Panc1 (cell line): ENCODE measurements at regions not wholly inside any gene's neighbourhood (a gene's known extent, or its start where the extent isn't known, plus 50 kb on each side); places are given as distances from the start of the nearest gene placed in this dataset.

Experiments
- ATAC-seq: fragments of 200-7000 bp; cut with Tn5 transposase; 2 replicates; pipeline ENCODE4 v1.9.1; 2020; ENCODE audit warnings: mild to moderate bottlenecking, moderate library complexity
- BruUV-seq: library from RNA; stranded (reverse); fragments of 400-500 nt; replicated peaks from 2 replicates; lab custom pipeline; 2021; lab: Mats Ljungman, UMichigan
- CTCF ChIA-PET: fragments of 300-600 bp; sonication (Branson Sonifier 250); formaldehyde crosslinking; loops from one replicate; lab custom pipeline; 2022; ENCODE audit warnings: antibody characterized with exemption; lab: Charles Lee
- POLR2A ChIA-PET: fragments of 300-600 bp; sonication (Branson Sonifier 250); formaldehyde crosslinking; loops from one replicate; lab custom pipeline; 2022; ENCODE audit warnings: antibody characterized with exemption; lab: Charles Lee
- DNase-seq: peaks from one replicate; pipeline ENCODE4 v3.0.0-alpha.2; 2010; ENCODE audit warnings: low read depth, low spot score
- H3K27ac ChIP-seq: 2 replicates; pipeline ENCODE4 v1.5.1; 2011; ENCODE audit warnings: mild to moderate bottlenecking, low read length, inconsistent platforms
- H3K27me3 ChIP-seq: fragments of 200-500 bp; sonication (Bioruptor generic); 2 replicates; pipeline ENCODE4 v1.6.0; 2014; ENCODE audit warnings: low read length, inconsistent platforms; ENCODE audit not compliant: control insufficient read depth, insufficient read depth
- H3K36me3 ChIP-seq: fragments of 200-500 bp; sonication (Bioruptor generic); 2 replicates; pipeline ENCODE4 v1.5.1; 2014; ENCODE audit warnings: inconsistent platforms, mild to moderate bottlenecking, low read length, moderate library complexity; ENCODE audit not compliant: control insufficient read depth, insufficient read depth
- H3K4me1 ChIP-seq: 2 replicates; pipeline ENCODE4 v1.5.1; 2011; ENCODE audit warnings: inconsistent platforms, mild to moderate bottlenecking, low read length, moderate library complexity; ENCODE audit not compliant: control insufficient read depth, insufficient read depth
- H3K4me3 ChIP-seq, 2 experiments: 2 replicates each; pipeline ENCODE4 v1.5.1; 2011 to 2012; ENCODE audit warnings: low read depth in 2 of 2, low read length in 2 of 2, mild to moderate bottlenecking in 2 of 2, inconsistent platforms in 1 of 2, moderate library complexity in 1 of 2
- H3K9me3 ChIP-seq: fragments of 200-500 bp; sonication (Bioruptor generic); 2 replicates; pipeline ENCODE4 v1.5.1; 2014; ENCODE audit warnings: low read depth, mild to moderate bottlenecking, inconsistent platforms, low read length, moderate library complexity; ENCODE audit not compliant: control insufficient read depth, insufficient read depth
- POLR2AphosphoS5 ChIP-seq: IDR thresholded peaks from 2 replicates; pipeline ENCODE4 v1.6.1; 2012; ENCODE audit warnings: mild to moderate bottlenecking, low read depth, low read length, moderate library complexity
- SIN3A ChIP-seq: IDR thresholded peaks from 2 replicates; pipeline ENCODE4 v1.6.1; 2012; ENCODE audit warnings: low read depth, mild to moderate bottlenecking, low read length, moderate library complexity, borderline replicate concordance; ENCODE audit not compliant: insufficient read depth
- TCF7L2 ChIP-seq: IDR thresholded peaks from 2 replicates; pipeline ENCODE4 v1.6.1; 2011; ENCODE audit warnings: mild to moderate bottlenecking, low read depth, low read length, inconsistent platforms
- in situ Hi-C: cut with HindIII; loops from 2 replicates; pipeline ENCODE4 v1.10.0; 2016; ENCODE audit warnings: low sequenced_read_pairs, low pct_unique_long_range_greater_than_20kb
- intact Hi-C: fragments of 100-400 bp; cut with micrococcal nuclease; formaldehyde crosslinking; loops from one replicate; pipeline ENCODE4 v1.10.0; 2022; ENCODE audit not compliant: unreplicated experiment
- TF ChIP-seq, protein P1 (sequence below), 2 experiments: IDR thresholded peaks; 2 replicates each; pipeline ENCODE4 v1.6.1; 2011 to 2012; ENCODE audit warnings: low read depth in 2 of 2, control low read depth in 1 of 2, low read length in 1 of 2, mild to moderate bottlenecking in 1 of 2, moderate library complexity in 1 of 2; ENCODE audit not compliant: insufficient read depth in 1 of 2
- TF ChIP-seq, protein P2 (sequence below): fragments of 450-650 bp; IDR thresholded peaks from 2 replicates; pipeline ENCODE4 v1.5.1; 2017; ENCODE audit warnings: mild to moderate bottlenecking

DNA sequence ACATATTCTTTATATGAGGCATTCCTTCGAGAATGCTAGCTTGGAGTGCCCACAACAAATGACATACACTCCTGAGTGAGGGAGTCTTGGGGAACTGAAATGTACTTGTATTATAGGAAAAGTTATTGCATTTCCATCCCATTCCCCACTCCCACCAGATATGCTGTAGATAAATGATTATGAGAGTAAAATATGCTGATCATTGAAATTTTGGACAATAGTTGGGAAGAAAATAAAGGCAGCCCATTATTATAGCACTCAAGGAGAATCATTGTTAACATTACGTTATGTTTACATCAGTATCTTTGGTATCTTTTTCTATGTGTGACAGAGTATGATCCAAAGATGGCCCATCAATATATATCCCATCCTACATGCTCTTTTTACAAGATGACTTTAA, 194.4 kb downstream of the GATA3 start:
- no peak for ATAC-seq
- Histone ChIP-seq H3K4me1 (no peaks in the 10 kb centered on the region), H3K27ac (no peak overlapping the region), H3K27me3 (no peaks in the 10 kb centered on the region), H3K4me3 (no peak overlapping the region), H3K9me3 (no peaks in the 10 kb centered on the region), H3K36me3 (no peaks in the 10 kb centered on the region)
- POLR2A ChIA-PET: no interaction called here
- CTCF ChIA-PET: no interaction called here
- no TSS peak for BruUV-seq
- in situ Hi-C loops (no loop called here), intact Hi-C loops (no loop called here)
- no peak for DNase-seq
- TF ChIP-seq, protein P1, sequence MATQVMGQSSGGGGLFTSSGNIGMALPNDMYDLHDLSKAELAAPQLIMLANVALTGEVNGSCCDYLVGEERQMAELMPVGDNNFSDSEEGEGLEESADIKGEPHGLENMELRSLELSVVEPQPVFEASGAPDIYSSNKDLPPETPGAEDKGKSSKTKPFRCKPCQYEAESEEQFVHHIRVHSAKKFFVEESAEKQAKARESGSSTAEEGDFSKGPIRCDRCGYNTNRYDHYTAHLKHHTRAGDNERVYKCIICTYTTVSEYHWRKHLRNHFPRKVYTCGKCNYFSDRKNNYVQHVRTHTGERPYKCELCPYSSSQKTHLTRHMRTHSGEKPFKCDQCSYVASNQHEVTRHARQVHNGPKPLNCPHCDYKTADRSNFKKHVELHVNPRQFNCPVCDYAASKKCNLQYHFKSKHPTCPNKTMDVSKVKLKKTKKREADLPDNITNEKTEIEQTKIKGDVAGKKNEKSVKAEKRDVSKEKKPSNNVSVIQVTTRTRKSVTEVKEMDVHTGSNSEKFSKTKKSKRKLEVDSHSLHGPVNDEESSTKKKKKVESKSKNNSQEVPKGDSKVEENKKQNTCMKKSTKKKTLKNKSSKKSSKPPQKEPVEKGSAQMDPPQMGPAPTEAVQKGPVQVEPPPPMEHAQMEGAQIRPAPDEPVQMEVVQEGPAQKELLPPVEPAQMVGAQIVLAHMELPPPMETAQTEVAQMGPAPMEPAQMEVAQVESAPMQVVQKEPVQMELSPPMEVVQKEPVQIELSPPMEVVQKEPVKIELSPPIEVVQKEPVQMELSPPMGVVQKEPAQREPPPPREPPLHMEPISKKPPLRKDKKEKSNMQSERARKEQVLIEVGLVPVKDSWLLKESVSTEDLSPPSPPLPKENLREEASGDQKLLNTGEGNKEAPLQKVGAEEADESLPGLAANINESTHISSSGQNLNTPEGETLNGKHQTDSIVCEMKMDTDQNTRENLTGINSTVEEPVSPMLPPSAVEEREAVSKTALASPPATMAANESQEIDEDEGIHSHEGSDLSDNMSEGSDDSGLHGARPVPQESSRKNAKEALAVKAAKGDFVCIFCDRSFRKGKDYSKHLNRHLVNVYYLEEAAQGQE (IDR thresholded peaks at IDR 0.05; ENCODE audit: insufficient read depth in 1 of 2, low read depth in 2 of 2, low read length in 1 of 2): no peak
- TF ChIP-seq, protein P2, sequence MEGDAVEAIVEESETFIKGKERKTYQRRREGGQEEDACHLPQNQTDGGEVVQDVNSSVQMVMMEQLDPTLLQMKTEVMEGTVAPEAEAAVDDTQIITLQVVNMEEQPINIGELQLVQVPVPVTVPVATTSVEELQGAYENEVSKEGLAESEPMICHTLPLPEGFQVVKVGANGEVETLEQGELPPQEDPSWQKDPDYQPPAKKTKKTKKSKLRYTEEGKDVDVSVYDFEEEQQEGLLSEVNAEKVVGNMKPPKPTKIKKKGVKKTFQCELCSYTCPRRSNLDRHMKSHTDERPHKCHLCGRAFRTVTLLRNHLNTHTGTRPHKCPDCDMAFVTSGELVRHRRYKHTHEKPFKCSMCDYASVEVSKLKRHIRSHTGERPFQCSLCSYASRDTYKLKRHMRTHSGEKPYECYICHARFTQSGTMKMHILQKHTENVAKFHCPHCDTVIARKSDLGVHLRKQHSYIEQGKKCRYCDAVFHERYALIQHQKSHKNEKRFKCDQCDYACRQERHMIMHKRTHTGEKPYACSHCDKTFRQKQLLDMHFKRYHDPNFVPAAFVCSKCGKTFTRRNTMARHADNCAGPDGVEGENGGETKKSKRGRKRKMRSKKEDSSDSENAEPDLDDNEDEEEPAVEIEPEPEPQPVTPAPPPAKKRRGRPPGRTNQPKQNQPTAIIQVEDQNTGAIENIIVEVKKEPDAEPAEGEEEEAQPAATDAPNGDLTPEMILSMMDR: no peak

DNA sequence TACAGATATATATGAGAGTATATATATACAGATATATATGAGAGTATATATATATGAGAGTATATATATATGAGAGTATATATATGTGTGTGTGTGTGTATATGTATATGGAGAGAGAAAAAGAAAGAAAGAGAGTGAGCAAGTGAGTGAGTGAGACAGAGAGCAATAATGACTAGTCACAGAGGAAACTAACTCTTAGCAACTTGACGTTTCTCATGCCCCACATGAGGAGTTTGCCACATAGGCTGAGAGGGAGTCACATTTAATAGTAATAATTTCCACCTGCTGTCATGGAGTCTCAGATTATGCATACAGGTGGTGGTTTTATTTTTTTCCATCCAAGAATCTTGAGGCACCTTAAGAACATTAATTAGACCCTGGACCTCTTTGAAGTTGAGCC, 199.9 kb downstream of the GATA3 start:
- POLR2A ChIA-PET: no interaction called here
- BruUV-seq: no TSS peak
- intact Hi-C loops: no loop called here
- H3K36me3 ChIP-seq: no peaks in the 10 kb centered on the region
- H3K4me3 ChIP-seq: no peak overlapping the region
- H3K27me3 ChIP-seq: no peaks in the 10 kb centered on the region
- no peaks in the 10 kb centered on the region for H3K4me1 ChIP-seq
- no peaks in the 10 kb centered on the region for H3K9me3 ChIP-seq
- ATAC-seq (no peak), DNase-seq (no peak)
- in situ Hi-C loops: no loop called here
- TF ChIP-seq SIN3A (no peak), TCF7L2 (no peak), POLR2AphosphoS5 (no peak)
- TF ChIP-seq, protein P1 (IDR thresholded peaks at IDR 0.05; ENCODE audit: insufficient read depth in 1 of 2, low read depth in 2 of 2, low read length in 1 of 2): no peak
- TF ChIP-seq, protein P2: no peak
- CTCF ChIA-PET: no interaction called here
- no peak overlapping the region for H3K27ac ChIP-seq
